ENCODE measurements at regions not wholly inside any gene's neighbourhood (a gene's known extent, or its start where the extent isn't known, plus 50 kb on each side); places are given as distances from the start of the nearest gene placed in this dataset.

GRCh38 chr6:137637121-137637520 lies 142.9 kb upstream of the OLIG3 start:
- no peaks in the 10 kb centered on the region for H3F3A ChIP-seq (ENCODE audit: low read length, unreplicated experiment)
- no peak overlapping the region for H3K4me3 ChIP-seq (ENCODE audit: low read length)
- no peaks in the 10 kb centered on the region for H4K20me1 ChIP-seq (ENCODE audit: low read length)
- no peak overlapping the region for H3K4me2 ChIP-seq (ENCODE audit: low read length)
- H3K9ac ChIP-seq (ENCODE audit: low read length) = no peak overlapping the region
- DNase-seq = peak; percentile 57
- H3K9me3 ChIP-seq (ENCODE audit: low read length) = no peaks in the 10 kb centered on the region
- no peak overlapping the region for H2AFZ ChIP-seq (ENCODE audit: low read length)
- H3K9me2 ChIP-seq (replicated peaks; ENCODE audit: low read length) = no peaks in the 10 kb centered on the region
- H3K79me2 ChIP-seq (ENCODE audit: low read length) = no peaks in the 10 kb centered on the region
- TF ChIP-seq CTCF (conservative IDR thresholded peaks at IDR 0.05; ENCODE audit: low read depth, low read length) (no peak), EZH2phosphoT487 (IDR thresholded peaks at IDR 0.05; ENCODE audit: borderline replicate concordance, low read length) (no peak), EZH2 (IDR thresholded peaks at IDR 0.05; ENCODE audit: low read length, unreplicated experiment) (no peak)
- no TSS peak for BruUV-seq (replicated peaks)
- POLR2A ChIA-PET (ENCODE audit: unreplicated experiment) = no interaction called here
- CTCF ChIA-PET = no interaction called here
- H3K27ac ChIP-seq (ENCODE audit: low read length) = no peak overlapping the region
- no peak for ATAC-seq
- H3K4me1 ChIP-seq (ENCODE audit: insufficient read depth, low read length) = no peaks in the 10 kb centered on the region
- no peaks in the 10 kb centered on the region; the same call in 1 of the 2 replicates for H3K36me3 ChIP-seq (ENCODE audit: low read depth, low read length)
- H3K27me3 ChIP-seq (ENCODE audit: low read length) = no peaks in the 10 kb centered on the region
- intact Hi-C loops (cut with micrococcal nuclease) = no loop called here

GRCh38 chr6:137638926-137639706 lies 144.9 kb upstream of the OLIG3 start:
- Histone ChIP-seq H2AFZ (ENCODE audit: low read length) (no peak overlapping the region), H3K9me2 (replicated peaks; ENCODE audit: low read length) (no peaks in the 10 kb centered on the region), H3K9me3 (ENCODE audit: low read length) (no peaks in the 10 kb centered on the region), H3K27me3 (ENCODE audit: low read length) (no peaks in the 10 kb centered on the region), H3K27ac (ENCODE audit: low read length) (no peak overlapping the region), H3K36me3 (ENCODE audit: low read depth, low read length) (no peaks in the 10 kb centered on the region; the same call in 1 of the 2 replicates), H3K9ac (ENCODE audit: low read length) (no peak overlapping the region), H3K4me3 (ENCODE audit: low read length) (no peak overlapping the region), H3K4me2 (ENCODE audit: low read length) (no peak overlapping the region), H3F3A (ENCODE audit: low read length, unreplicated experiment) (no peaks in the 10 kb centered on the region), H3K4me1 (ENCODE audit: insufficient read depth, low read length) (no peaks in the 10 kb centered on the region), H4K20me1 (ENCODE audit: low read length) (no peaks in the 10 kb centered on the region), H3K79me2 (ENCODE audit: low read length) (no peaks in the 10 kb centered on the region)
- no TSS peak for BruUV-seq (replicated peaks)
- no peak for TF ChIP-seq CTCF (conservative IDR thresholded peaks at IDR 0.05; ENCODE audit: low read depth, low read length)
- no peak for TF ChIP-seq EZH2phosphoT487 (IDR thresholded peaks at IDR 0.05; ENCODE audit: borderline replicate concordance, low read length)
- no peak for TF ChIP-seq EZH2 (IDR thresholded peaks at IDR 0.05; ENCODE audit: low read length, unreplicated experiment)
- intact Hi-C loops (cut with micrococcal nuclease) = no loop called here
- DNase-seq (no peak), ATAC-seq (no peak)
- CTCF ChIA-PET = no interaction called here
- POLR2A ChIA-PET (ENCODE audit: unreplicated experiment) = no interaction called here

GRCh38 chr6:137640086-137640485 lies 145.9 kb upstream of the OLIG3 start:
- intact Hi-C loops (cut with micrococcal nuclease) = loop anchor here (5.0 to 10.0 kb wide), 3 partner anchors 368 to 675 kb away; no protein-coding TSS in a partner anchor

More at GRCh38 chr6:137640086-137640485, 145.9 kb upstream of the OLIG3 start:
- Histone ChIP-seq H3K4me2 (ENCODE audit: low read length) (no peak overlapping the region), H2AFZ (ENCODE audit: low read length) (no peak overlapping the region), H4K20me1 (ENCODE audit: low read length) (no peaks in the 10 kb centered on the region), H3K4me3 (ENCODE audit: low read length) (no peak overlapping the region), H3F3A (ENCODE audit: low read length, unreplicated experiment) (no peaks in the 10 kb centered on the region), H3K4me1 (ENCODE audit: insufficient read depth, low read length) (no peaks in the 10 kb centered on the region), H3K36me3 (ENCODE audit: low read depth, low read length) (no peaks in the 10 kb centered on the region; the same call in 1 of the 2 replicates), H3K27ac (ENCODE audit: low read length) (no peak overlapping the region), H3K9me3 (ENCODE audit: low read length) (no peaks in the 10 kb centered on the region), H3K9ac (ENCODE audit: low read length) (no peak overlapping the region), H3K79me2 (ENCODE audit: low read length) (no peaks in the 10 kb centered on the region), H3K27me3 (ENCODE audit: low read length) (no peaks in the 10 kb centered on the region), H3K9me2 (replicated peaks; ENCODE audit: low read length) (no peaks in the 10 kb centered on the region)
- ATAC-seq (no peak), DNase-seq (no peak)
- POLR2A ChIA-PET (ENCODE audit: unreplicated experiment) = no interaction called here
- CTCF ChIA-PET = interaction anchor here (0.6 kb wide), 1 partner anchor 609 kb away, joined by 13 read pairs; no protein-coding TSS in a partner anchor
- TF ChIP-seq CTCF (conservative IDR thresholded peaks at IDR 0.05; ENCODE audit: low read depth, low read length) (no peak), EZH2 (IDR thresholded peaks at IDR 0.05; ENCODE audit: low read length, unreplicated experiment) (no peak), EZH2phosphoT487 (IDR thresholded peaks at IDR 0.05; ENCODE audit: borderline replicate concordance, low read length) (no peak)
- BruUV-seq (replicated peaks) = no TSS peak

Data from PC-3 (cell line).